Nephron progenitor cell (in vitro differentiated cells): ENCODE measurements at regions not wholly inside any gene's neighbourhood (a gene's known extent, or its start where the extent isn't known, plus 50 kb on each side); places are given as distances from the start of the nearest gene placed in this dataset.

Source experiments
- DNase-seq: peaks from one replicate; pipeline ENCODE4 v3.0.0; 2021
- H3K27ac Mint-ChIP-seq: 2 replicates; pipeline ENCODE4 v1.8.0; 2021; ENCODE audit warnings: mild to moderate bottlenecking, moderate library complexity, mixed read lengths
- H3K27me3 Mint-ChIP-seq: 2 replicates; pipeline ENCODE4 v1.8.0; 2021; ENCODE audit warnings: mild to moderate bottlenecking, low read depth, mixed read lengths; ENCODE audit not compliant: poor library complexity
- H3K36me3 Mint-ChIP-seq: 2 replicates; pipeline ENCODE4 v1.8.0; 2021; ENCODE audit warnings: low read depth, mixed read lengths
- H3K4me1 Mint-ChIP-seq: 2 replicates; pipeline ENCODE4 v1.8.0; 2021; ENCODE audit warnings: mixed read lengths
- H3K4me3 Mint-ChIP-seq: 2 replicates; pipeline ENCODE4 v1.8.0; 2021; ENCODE audit warnings: mild to moderate bottlenecking, moderate library complexity, mixed read lengths
- H3K9me3 Mint-ChIP-seq: 2 replicates; pipeline ENCODE4 v1.8.0; 2021; ENCODE audit warnings: mild to moderate bottlenecking, moderate library complexity, mixed read lengths
- TF ChIP-seq, protein P1 (sequence below): fragments of 200-600 bp; sonication (generic); IDR thresholded peaks from 2 replicates; pipeline ENCODE4 v1.5.0; 2021; ENCODE audit warnings: antibody characterized with exemption

DNA sequence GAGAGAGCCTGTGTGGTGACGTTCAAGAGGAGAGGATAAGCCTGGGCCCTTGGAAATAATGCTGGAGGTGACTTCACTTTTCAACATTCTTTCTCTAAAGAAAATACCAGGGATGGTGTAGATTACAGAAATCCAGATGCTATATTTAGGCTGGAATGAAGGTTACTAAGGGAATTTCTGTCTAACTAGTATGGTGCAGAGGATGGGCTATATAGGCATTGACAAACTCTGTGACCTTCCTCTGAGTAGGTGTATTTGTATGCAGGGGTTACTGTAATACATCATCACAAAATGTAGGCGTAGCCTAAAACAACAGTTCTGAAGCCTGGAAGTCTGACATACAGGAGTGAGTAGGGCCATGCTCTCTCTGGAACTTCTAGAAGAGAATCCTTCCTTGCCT, 155.3 kb upstream of the INHBA start:
- no peaks in the 10 kb centered on the region for H3K9me3 Mint-ChIP-seq
- TF ChIP-seq, protein P1, sequence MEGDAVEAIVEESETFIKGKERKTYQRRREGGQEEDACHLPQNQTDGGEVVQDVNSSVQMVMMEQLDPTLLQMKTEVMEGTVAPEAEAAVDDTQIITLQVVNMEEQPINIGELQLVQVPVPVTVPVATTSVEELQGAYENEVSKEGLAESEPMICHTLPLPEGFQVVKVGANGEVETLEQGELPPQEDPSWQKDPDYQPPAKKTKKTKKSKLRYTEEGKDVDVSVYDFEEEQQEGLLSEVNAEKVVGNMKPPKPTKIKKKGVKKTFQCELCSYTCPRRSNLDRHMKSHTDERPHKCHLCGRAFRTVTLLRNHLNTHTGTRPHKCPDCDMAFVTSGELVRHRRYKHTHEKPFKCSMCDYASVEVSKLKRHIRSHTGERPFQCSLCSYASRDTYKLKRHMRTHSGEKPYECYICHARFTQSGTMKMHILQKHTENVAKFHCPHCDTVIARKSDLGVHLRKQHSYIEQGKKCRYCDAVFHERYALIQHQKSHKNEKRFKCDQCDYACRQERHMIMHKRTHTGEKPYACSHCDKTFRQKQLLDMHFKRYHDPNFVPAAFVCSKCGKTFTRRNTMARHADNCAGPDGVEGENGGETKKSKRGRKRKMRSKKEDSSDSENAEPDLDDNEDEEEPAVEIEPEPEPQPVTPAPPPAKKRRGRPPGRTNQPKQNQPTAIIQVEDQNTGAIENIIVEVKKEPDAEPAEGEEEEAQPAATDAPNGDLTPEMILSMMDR: no peak
- H3K36me3 Mint-ChIP-seq: no peaks in the 10 kb centered on the region
- peaks cover 9% of the 10 kb centered on the region for H3K4me1 Mint-ChIP-seq
- H3K4me3 Mint-ChIP-seq: no peak overlapping the region
- H3K27me3 Mint-ChIP-seq: peaks cover 4% of the 10 kb centered on the region
- no peak overlapping the region for H3K27ac Mint-ChIP-seq
- no peak for DNase-seq

DNA sequence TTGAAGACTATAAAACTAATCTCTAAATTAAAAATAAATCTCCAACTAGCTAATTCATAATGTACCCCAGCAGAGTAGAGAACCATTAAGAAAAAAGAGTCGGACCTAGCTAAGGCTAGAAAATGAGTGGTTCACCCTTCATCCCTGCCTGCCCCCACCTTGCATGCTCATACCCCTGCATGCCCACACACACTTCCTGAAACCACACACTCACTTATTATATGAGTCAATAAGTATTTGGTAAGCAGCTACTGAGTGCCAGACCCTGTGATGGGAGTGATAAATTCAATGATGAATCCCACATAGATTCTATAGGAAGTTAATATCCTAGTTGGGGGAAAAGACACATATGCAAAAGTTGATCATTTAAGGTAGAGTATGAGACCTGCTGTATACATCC, 152.9 kb upstream of the INHBA start:
- TF ChIP-seq, protein P1: no peak
- no peaks in the 10 kb centered on the region for H3K36me3 Mint-ChIP-seq

DNA sequence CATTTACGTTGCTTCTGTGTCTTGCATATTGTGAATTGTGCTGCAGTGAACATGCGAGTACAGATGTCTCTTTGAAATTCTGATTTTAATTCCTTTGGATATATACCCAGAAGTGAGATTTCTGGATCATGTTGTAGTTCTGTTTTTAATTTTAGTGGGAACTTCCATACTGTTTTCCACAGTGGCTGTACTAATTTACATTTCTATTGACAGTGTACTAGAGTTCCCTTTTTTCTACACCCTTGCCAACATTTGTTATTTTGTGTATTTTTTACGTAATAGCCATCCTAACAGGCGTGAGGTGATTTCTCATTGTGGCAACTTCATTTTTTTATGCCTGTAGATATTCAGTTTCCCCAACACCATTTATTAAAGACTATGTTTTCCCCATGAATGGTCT, 144.7 kb upstream of the INHBA start:
- Mint-ChIP-seq H3K27ac (no peak overlapping the region), H3K9me3 (peaks cover 6% of the 10 kb centered on the region), H3K36me3 (no peaks in the 10 kb centered on the region), H3K4me3 (no peak overlapping the region), H3K27me3 (peaks cover 2% of the 10 kb centered on the region), H3K4me1 (peaks cover 6% of the 10 kb centered on the region)
- TF ChIP-seq, protein P1: no peak
- no peak for DNase-seq

More for the DNA sequence above, 152.9 kb upstream of the INHBA start:
- H3K4me1 Mint-ChIP-seq: no peaks in the 10 kb centered on the region
- H3K27ac Mint-ChIP-seq: no peak overlapping the region
- peaks cover 2% of the 10 kb centered on the region for H3K27me3 Mint-ChIP-seq
- no peaks in the 10 kb centered on the region for H3K9me3 Mint-ChIP-seq
- DNase-seq: no peak
- H3K4me3 Mint-ChIP-seq: no peak overlapping the region

DNA sequence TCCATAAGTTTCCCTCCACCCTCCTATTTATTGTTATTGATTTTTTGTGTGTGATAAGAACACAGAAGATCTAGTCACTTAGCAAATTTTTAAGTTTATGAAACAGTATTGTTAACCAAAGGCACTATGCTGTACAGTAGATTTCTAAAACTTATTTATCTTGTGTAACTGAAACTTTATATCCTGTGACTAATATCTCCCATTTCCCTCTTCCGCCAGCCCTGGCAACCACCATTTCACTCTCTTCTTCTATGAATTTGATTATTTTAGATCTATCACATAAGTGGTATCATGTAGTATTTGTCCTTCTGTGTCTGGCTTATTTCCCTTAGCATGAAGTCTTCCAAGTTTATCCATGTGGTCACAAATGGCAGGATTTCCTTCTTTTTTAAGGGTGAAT, 144.3 kb upstream of the INHBA start:
- no peaks in the 10 kb centered on the region for H3K27me3 Mint-ChIP-seq
- TF ChIP-seq, protein P1: no peak
- H3K4me1 Mint-ChIP-seq: peaks cover 6% of the 10 kb centered on the region
- H3K4me3 Mint-ChIP-seq: no peak overlapping the region
- H3K9me3 Mint-ChIP-seq: peaks cover 6% of the 10 kb centered on the region
- H3K27ac Mint-ChIP-seq: no peak overlapping the region
- DNase-seq: no peak
- H3K36me3 Mint-ChIP-seq: no peaks in the 10 kb centered on the region

DNA sequence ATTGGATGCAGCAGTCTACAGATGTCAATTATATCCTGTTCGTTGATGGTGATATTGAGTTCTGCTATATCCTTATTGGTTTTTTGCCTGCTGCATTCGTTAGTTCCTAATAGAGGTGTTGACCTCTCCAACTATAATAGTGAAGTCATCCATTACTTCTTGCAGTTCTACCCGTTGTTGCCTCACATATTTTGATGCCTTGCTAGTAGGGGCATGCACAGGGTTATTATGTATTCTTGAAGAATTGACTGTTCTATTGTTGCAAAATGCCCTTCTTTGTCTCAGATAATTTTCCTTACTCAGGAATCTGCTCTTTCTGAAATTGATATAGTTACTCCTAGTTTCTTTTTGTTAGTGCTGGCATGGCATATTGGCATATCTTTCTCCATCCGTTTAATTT, 140.1 kb upstream of the INHBA start:
- TF ChIP-seq, protein P1: no peak
- Mint-ChIP-seq H3K27ac (no peak overlapping the region), H3K4me1 (peaks cover 6% of the 10 kb centered on the region), H3K4me3 (no peak overlapping the region), H3K27me3 (peaks cover 3% of the 10 kb centered on the region), H3K9me3 (no peaks in the 10 kb centered on the region), H3K36me3 (no peaks in the 10 kb centered on the region)
- DNase-seq: no peak

DNA sequence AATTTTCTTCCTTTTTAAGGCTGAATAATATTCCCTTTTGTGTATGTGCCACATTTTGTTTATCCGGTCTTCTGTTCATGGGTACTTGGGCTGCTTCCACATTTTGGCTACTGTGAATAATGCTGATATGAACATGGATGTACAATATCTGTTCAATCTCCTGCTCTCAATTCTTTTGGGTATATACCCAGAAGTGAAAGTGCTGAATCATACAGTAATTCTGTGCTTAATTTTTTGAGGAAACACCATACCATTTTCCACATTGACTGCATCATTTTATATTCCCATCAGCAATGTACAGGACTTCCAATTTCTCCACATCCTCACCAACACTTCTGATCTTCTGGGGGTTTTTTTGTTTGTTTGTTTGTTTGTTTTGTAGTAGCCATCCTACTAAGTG, 135.0 kb upstream of the INHBA start:
- Mint-ChIP-seq H3K4me1 (no peaks in the 10 kb centered on the region), H3K4me3 (no peak overlapping the region), H3K9me3 (peaks cover 4% of the 10 kb centered on the region), H3K27ac (no peak overlapping the region), H3K27me3 (peaks cover 3% of the 10 kb centered on the region), H3K36me3 (no peaks in the 10 kb centered on the region)
- no peak for DNase-seq
- TF ChIP-seq, protein P1: no peak
